Breast epithelium (tissue), 4 donors: ENCODE measurements at regions not wholly inside any gene's neighbourhood (a gene's known extent, or its start where the extent isn't known, plus 50 kb on each side); places are given as distances from the start of the nearest gene placed in this dataset.
"Not testable (repeated sequence)": the region's sequence is repeated elsewhere in the genome, so short reads cannot be mapped to it uniquely, and the experiment has no call there.

Experiments used
- DNase-seq, 2 donors: peaks; one replicate each; pipeline ENCODE4 v3.0.0-alpha.2; 2019; ENCODE audit warnings: low spot score in 2 of 2
- H3K27ac ChIP-seq, 2 donors: fragments of 200-600 bp; sonication (generic) in 1 of 2; one replicate each; pipeline ENCODE4 v1.5.1; 2016 to 2019; ENCODE audit warnings: mild to moderate bottlenecking in 1 of 2
- H3K27me3 ChIP-seq, 2 donors: fragments of 200-600 bp; sonication (generic) in 1 of 2; one replicate each; pipeline versions ENCODE4 v1.5.1 to v1.6.0; 2017 to 2019; ENCODE audit warnings: control low read depth in 1 of 2, mild to moderate bottlenecking in 1 of 2
- H3K36me3 ChIP-seq: fragments of 200-600 bp; one replicate; pipeline ENCODE4 v1.5.1; 2019
- H3K4me1 ChIP-seq, 2 donors: fragments of 200-600 bp; sonication (generic); one replicate each; pipeline ENCODE4 v1.5.1; 2016 to 2019; ENCODE audit warnings: control low read depth in 1 of 2
- H3K4me3 ChIP-seq, 3 donors: fragments of 200-600 bp; sonication (generic); 1 replicate in 2 of 3; 2 replicates in 1 of 3; pipeline ENCODE4 v1.5.1; 2016 to 2019; ENCODE audit warnings: mild to moderate bottlenecking in 3 of 3, moderate library complexity in 2 of 3
- H3K9me3 ChIP-seq, 2 donors: fragments of 200-600 bp; sonication (generic) in 1 of 2; one replicate each; pipeline ENCODE4 v1.5.1; 2016 to 2019; ENCODE audit warnings: control low read depth in 1 of 2
- POLR2A ChIP-seq: fragments of 450-650 bp; IDR thresholded peaks from one replicate; pipeline ENCODE4 v1.6.1; 2016; ENCODE audit warnings: antibody characterized with exemption, mild to moderate bottlenecking, moderate library complexity
- POLR2AphosphoS5 ChIP-seq, 3 donors: sonication (generic); formaldehyde crosslinking; IDR thresholded peaks; one replicate each; pipeline ENCODE4 v1.6.1; 2017; ENCODE audit warnings: antibody characterized with exemption in 3 of 3
- intact Hi-C: fragments of 100-400 bp; cut with DNase I; formaldehyde crosslinking; loops from one replicate; pipeline ENCODE4 v1.15.1; 2023; ENCODE audit warnings: low total_unique reads
- TF ChIP-seq, protein P1 (sequence below), 3 donors: fragments of 450-650 bp; IDR thresholded peaks; one replicate each; pipeline ENCODE4 v1.5.1; 2016 to 2017; ENCODE audit warnings: antibody characterized with exemption in 3 of 3, mild to moderate bottlenecking in 3 of 3, moderate library complexity in 3 of 3

DNA sequence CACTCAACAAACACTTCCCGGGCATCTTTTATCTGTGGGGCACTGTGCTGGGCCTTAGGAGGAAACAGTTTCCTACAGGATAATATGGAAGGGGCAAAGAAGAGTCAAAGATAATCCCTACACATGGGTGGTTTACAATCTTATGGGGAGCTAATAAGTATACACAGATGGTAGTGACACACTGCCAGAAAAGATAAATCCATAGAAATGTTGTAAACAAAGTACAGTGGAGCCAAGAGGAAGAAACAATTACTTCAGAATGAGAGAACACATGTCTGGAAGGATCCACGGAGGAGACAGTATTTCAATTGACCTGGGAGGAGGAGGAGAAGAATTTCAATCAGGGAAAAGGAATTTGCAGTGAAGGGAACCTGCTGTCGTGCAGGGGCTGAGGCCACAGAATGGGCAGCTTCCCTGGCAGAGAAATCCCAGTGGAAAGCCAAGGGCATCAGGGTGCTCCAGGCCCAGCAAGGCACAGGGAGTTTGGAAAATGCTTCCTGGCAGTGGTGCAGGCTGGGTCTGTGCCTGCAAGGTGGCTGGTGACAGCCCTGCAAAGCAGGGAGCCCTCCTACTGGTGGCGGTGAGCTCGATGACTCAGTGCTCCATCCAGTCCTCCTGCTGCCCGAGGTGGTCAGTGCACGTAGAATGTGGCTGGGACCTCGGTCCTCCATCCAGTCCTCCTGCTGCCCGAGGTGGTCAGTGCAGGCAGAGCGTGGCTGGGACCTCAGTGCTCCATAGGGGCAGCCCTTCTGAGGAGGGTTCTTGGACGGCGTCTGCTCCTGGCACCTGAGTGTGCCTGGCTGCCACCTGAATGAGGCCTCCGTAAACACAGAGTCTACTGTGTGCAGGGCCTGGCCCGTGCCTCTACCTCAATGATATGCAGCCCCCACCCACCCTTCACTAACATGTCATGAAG lies 444.3 kb upstream of the B3GAT1 start:
- H3K36me3 ChIP-seq, result no peaks in the 10 kb centered on the region
- no peaks in the 10 kb centered on the region for H3K9me3 ChIP-seq
- intact Hi-C loops, result no loop called here
- H3K4me1 ChIP-seq, result no peaks in the 10 kb centered on the region
- no peak for DNase-seq
- no peak overlapping the region for H3K27ac ChIP-seq
- H3K4me3 ChIP-seq, result no peak overlapping the region
- H3K27me3 ChIP-seq, result no peaks in the 10 kb centered on the region
- TF ChIP-seq POLR2A (no peak), POLR2AphosphoS5 (IDR thresholded peaks at IDR 0.05) (no peak)
- TF ChIP-seq, protein P1, sequence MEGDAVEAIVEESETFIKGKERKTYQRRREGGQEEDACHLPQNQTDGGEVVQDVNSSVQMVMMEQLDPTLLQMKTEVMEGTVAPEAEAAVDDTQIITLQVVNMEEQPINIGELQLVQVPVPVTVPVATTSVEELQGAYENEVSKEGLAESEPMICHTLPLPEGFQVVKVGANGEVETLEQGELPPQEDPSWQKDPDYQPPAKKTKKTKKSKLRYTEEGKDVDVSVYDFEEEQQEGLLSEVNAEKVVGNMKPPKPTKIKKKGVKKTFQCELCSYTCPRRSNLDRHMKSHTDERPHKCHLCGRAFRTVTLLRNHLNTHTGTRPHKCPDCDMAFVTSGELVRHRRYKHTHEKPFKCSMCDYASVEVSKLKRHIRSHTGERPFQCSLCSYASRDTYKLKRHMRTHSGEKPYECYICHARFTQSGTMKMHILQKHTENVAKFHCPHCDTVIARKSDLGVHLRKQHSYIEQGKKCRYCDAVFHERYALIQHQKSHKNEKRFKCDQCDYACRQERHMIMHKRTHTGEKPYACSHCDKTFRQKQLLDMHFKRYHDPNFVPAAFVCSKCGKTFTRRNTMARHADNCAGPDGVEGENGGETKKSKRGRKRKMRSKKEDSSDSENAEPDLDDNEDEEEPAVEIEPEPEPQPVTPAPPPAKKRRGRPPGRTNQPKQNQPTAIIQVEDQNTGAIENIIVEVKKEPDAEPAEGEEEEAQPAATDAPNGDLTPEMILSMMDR (IDR thresholded peaks at IDR 0.05), result no peak

DNA sequence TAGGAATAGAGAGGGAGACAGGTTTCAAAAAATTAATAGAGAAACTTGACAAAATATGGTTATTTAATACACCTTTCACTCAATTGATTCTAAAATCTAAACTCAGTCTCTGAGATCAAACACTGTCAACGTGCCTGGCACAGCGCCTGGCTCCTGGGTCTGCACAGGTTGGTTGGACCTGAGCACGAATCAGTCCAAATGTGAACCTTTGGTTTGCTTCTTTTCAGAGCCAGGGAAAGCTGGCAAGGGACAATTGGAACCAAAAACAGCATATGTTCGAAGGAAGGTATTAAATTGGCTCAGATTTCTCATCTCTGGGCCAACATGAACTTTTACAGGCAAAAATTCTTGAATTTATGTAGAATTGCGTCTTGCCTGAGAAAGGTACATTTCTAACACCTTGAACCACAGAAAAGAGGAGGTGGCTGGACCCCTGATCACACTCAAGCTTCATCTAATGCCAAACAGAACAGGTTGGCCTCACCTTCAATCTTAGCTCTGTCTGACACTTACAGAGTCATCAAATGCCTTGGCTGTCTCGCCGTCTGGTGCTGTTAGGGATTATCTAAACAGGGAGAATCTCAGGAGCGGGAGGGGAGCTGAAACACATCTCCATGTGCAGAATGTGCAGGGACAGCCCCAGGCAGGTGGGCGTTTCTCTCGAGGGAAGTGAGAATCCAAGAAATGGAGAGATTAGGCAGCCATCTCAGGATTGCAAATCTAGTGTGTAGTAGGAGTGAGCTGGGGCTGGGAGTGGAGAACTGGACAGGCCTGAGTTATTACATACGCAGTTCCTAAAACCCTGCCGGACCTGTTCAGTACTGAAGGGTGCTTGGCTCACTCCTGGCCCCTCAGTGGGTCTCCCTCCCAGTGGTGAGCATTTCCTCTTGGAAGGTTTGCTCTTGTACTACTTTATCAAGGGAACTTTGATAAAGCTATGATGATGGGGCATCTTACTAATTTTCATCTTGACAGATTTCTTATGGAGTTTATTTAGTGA lies 442.2 kb upstream of the B3GAT1 start:
- intact Hi-C loops, result no loop called here

DNA sequence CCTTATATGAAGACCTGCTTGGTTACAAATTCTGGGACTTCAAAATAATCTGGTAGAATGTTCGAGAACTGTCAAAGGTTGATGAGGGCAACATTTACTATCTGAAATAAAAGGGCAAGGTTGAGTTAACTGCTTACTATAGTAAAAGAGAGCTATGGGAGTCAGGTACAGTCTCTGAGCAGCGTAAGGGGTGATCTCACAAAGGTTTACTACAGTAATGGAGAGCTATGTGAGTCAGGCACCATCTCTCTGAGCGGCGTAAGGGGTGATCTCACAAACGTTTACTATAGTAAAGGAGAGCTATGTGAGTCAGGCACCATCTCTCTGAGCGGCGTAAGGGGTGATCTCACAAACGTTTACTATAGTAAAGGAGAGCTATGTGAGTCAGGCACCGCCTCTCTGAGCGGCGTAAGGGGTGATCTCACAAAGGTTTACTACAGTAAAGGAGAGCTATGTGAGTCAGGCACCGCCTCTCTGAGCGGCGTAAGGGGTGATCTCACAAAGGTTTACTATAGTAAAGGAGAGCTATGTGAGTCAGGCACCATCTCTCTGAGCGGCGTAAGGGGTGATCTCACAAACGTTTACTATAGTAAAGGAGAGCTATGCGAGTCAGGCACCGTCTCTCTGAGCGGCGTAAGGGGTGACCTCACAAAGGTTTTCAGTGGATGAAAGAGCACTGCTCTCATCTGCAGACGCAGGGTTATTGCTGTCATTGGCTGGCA lies 439.6 kb upstream of the B3GAT1 start:
- H3K27ac ChIP-seq, H3K4me3 ChIP-seq: not testable (repeated sequence)

More for the DNA sequence above, 442.2 kb upstream of the B3GAT1 start:
- H3K36me3 ChIP-seq, result no peaks in the 10 kb centered on the region
- DNase-seq, result no peak
- H3K27ac ChIP-seq, result no peak overlapping the region
- no peaks in the 10 kb centered on the region for H3K27me3 ChIP-seq
- no peaks in the 10 kb centered on the region for H3K9me3 ChIP-seq
- H3K4me1 ChIP-seq, result no peaks in the 10 kb centered on the region
- TF ChIP-seq POLR2A (no peak), POLR2AphosphoS5 (IDR thresholded peaks at IDR 0.05) (no peak)
- TF ChIP-seq, protein P1 (IDR thresholded peaks at IDR 0.05), result no peak
- no peak overlapping the region for H3K4me3 ChIP-seq

DNA sequence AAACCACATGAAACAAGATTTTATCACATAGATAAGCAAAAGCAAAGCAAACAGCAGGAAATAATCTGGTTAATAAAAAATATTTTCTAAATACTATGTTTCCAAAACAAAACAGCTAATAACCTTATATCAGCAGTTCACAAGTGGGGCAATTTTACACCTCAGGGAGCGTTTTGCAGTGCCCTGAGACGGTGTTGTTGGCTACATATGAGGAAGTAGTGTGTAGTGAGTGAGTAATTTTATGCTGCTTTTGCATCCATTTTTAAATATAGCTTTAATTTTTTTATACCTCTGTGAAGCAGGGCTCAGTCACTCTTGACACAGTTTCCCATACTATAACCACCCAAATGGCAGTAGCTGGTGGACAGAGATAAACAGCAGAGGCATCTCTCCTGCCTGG lies 438.5 kb upstream of the B3GAT1 start:
- intact Hi-C loops, result no loop called here
- Histone ChIP-seq H3K27me3 (no peaks in the 10 kb centered on the region), H3K4me1 (no peaks in the 10 kb centered on the region), H3K9me3 (no peaks in the 10 kb centered on the region), H3K36me3 (no peaks in the 10 kb centered on the region), H3K4me3 (no peak overlapping the region), H3K27ac (no peak overlapping the region)
- TF ChIP-seq POLR2A, result no peak
- TF ChIP-seq, protein P1 (IDR thresholded peaks at IDR 0.05), result no peak
- TF ChIP-seq POLR2AphosphoS5 (IDR thresholded peaks at IDR 0.05), result no peak
- no peak for DNase-seq

More for the DNA sequence above, 439.6 kb upstream of the B3GAT1 start:
- H3K27me3 ChIP-seq, H3K9me3 ChIP-seq, DNase-seq, intact Hi-C loops, H3K36me3 ChIP-seq, H3K4me1 ChIP-seq: not testable (repeated sequence)

DNA sequence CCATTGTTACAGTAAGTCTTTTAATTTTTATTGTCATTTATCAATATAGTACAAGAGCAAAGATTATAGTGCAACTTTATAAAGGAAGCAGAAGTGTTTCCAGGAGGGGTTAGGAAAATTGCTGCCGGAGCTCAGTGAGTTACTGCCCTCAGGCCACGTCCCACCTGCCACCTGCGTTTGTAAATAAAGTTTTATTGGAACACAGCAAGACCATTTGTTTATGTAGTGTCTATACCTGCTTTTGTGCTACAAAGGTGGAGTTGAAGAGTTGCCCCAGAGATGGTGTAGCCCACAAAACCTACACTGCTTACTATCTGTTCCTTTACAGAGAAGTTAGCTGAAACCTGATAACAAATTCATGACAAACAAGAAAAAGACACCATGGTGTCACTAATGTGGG lies 437.8 kb upstream of the B3GAT1 start:
- Histone ChIP-seq H3K36me3 (no peaks in the 10 kb centered on the region), H3K4me1 (no peaks in the 10 kb centered on the region), H3K4me3 (no peak overlapping the region), H3K27me3 (no peaks in the 10 kb centered on the region), H3K9me3 (no peaks in the 10 kb centered on the region), H3K27ac (no peak overlapping the region)
- DNase-seq, result no peak
- intact Hi-C loops, result no loop called here
- TF ChIP-seq, protein P1 (IDR thresholded peaks at IDR 0.05), result no peak
- no peak for TF ChIP-seq POLR2A
- no peak for TF ChIP-seq POLR2AphosphoS5 (IDR thresholded peaks at IDR 0.05)
